T-helper 17 cell (primary cell): ENCODE measurements at regions not wholly inside any gene's neighbourhood (a gene's known extent, or its start where the extent isn't known, plus 50 kb on each side); places are given as distances from the start of the nearest gene placed in this dataset.

Experiments used
- ATAC-seq: fragments of 150-1000 bp; cut with Tn5 transposase; 2 replicates; pipeline ENCODE4 v1.10.0; 2021; ENCODE audit warnings: mild to moderate bottlenecking, moderate library complexity
- DNase-seq, 3 donors: peaks; one replicate each; pipeline versions ENCODE4 v3.0.0 to v3.0.0-alpha.2; 2020 to 2021
- H3K9me3 ChIP-seq: one replicate; pipeline ENCODE4 v1.7.0; 2013; ENCODE audit warnings: low read length, mild to moderate bottlenecking; ENCODE audit not compliant: control insufficient read depth, poor library complexity, severe bottlenecking
- H3K27ac Mint-ChIP-seq: one replicate; pipeline ENCODE4 v1.8.0; 2022; ENCODE audit warnings: mild to moderate bottlenecking, moderate library complexity, mixed read lengths
- H3K27me3 Mint-ChIP-seq: one replicate; pipeline ENCODE4 v1.8.0; 2022; ENCODE audit warnings: mixed read lengths
- H3K36me3 Mint-ChIP-seq: one replicate; pipeline ENCODE4 v1.8.0; 2022; ENCODE audit warnings: low read depth, mixed read lengths
- H3K4me1 Mint-ChIP-seq: one replicate; pipeline ENCODE4 v1.8.0; 2022; ENCODE audit warnings: mild to moderate bottlenecking, mixed read lengths
- H3K4me3 Mint-ChIP-seq: one replicate; pipeline ENCODE4 v1.8.0; 2022; ENCODE audit warnings: mild to moderate bottlenecking, moderate library complexity, mixed read lengths

DNA sequence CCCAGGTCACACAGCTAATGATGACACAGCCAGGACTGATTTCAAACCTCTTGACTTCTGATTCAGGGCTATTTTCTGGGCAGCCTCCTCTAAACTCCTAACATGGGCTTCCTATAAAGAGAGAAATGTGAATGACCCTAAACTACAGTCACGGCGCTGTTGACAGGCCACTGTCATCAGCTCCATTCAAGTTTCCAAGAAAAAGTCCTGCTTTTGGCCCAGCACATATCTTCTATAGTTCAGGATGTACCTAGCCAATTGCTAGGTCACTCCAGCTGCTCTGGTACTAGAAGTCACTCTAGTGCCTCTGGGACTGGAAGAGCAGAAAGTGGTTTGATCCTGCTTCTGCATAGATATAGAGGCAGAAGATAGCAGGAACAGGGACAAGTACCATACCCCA is 64.9 kb upstream of the TARS1 start:
- no peaks in the 10 kb centered on the region for H3K9me3 ChIP-seq
- Mint-ChIP-seq H3K36me3 (peaks cover 2% of the 10 kb centered on the region), H3K27me3 (no peaks in the 10 kb centered on the region), H3K27ac (no peak overlapping the region), H3K4me3 (no peak overlapping the region), H3K4me1 (no peaks in the 10 kb centered on the region)
- no peak for ATAC-seq
- no peak for DNase-seq

DNA sequence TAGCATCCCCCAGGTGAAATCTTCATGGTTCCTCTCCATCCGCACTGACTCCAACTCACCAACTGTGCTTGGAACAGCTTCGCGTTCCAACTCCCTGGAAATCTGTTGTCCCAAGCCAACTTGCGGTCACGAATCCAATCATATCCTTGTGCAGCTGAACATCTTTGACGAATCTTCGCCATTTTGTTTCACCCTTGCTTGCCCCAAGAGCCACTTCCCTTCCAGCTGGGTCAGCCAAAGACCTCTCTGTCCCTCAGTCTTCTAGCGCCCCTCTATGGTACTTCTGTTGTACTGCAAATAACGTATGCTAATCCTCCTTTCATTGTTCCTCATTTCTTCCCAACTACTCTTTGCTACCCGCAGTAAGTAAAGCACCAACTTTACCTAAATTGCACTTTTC is 61.0 kb upstream of the TARS1 start:
- Mint-ChIP-seq H3K27me3 (no peaks in the 10 kb centered on the region), H3K4me3 (no peak overlapping the region), H3K4me1 (no peaks in the 10 kb centered on the region), H3K27ac (no peak overlapping the region), H3K36me3 (no peaks in the 10 kb centered on the region)
- DNase-seq (no peak), ATAC-seq (no peak)
- H3K9me3 ChIP-seq = peaks cover 3% of the 10 kb centered on the region

- Mint-ChIP-seq H3K36me3 (no peaks in the 10 kb centered on the region), H3K4me3 (no peak overlapping the region), H3K27ac (no peak overlapping the region), H3K4me1 (no peaks in the 10 kb centered on the region), H3K27me3 (no peaks in the 10 kb centered on the region)
- no peak for ATAC-seq
- peaks cover 3% of the 10 kb centered on the region for H3K9me3 ChIP-seq
- no peak for DNase-seq
These were observed 59.5 kb upstream of the TARS1 start for GRCh38 chr5:33381243-33381642.
